Hepatocyte (in vitro differentiated cells): ENCODE measurements at regions not wholly inside any gene's neighbourhood (a gene's known extent, or its start where the extent isn't known, plus 50 kb on each side); places are given as distances from the start of the nearest gene placed in this dataset.
A peak's percentile ranks its signal among the peaks of the same experiment; 100 is the strongest.

Experiments
- DNase-seq: peaks from one replicate; pipeline ENCODE4 v3.0.0-alpha.2; 2016; ENCODE audit warnings: low spot score
- H2AFZ ChIP-seq: fragments of 200-600 bp; sonication (generic); 2 replicates; pipeline ENCODE4 v1.6.0; 2016; ENCODE audit warnings: antibody characterized with exemption, mild to moderate bottlenecking
- H3K27ac ChIP-seq: fragments of 200-600 bp; sonication (generic); 2 replicates; pipeline ENCODE4 v1.5.1; 2016; ENCODE audit warnings: mild to moderate bottlenecking
- H3K27me3 ChIP-seq: fragments of 200-600 bp; sonication (generic); 2 replicates; pipeline ENCODE4 v1.6.1; 2016
- H3K36me3 ChIP-seq: fragments of 200-600 bp; sonication (generic); replicated peaks from 2 replicates; pipeline ENCODE4 v1.5.1; 2016; ENCODE audit warnings: low read depth; ENCODE audit not compliant: insufficient read depth
- H3K4me1 ChIP-seq: fragments of 200-600 bp; sonication (generic); 2 replicates; pipeline ENCODE4 v1.5.1; 2016; ENCODE audit warnings: mild to moderate bottlenecking, moderate library complexity; ENCODE audit not compliant: insufficient read depth
- H3K4me2 ChIP-seq: fragments of 200-600 bp; sonication (generic); 2 replicates; pipeline ENCODE4 v1.6.0; 2016
- H3K4me3 ChIP-seq: fragments of 200-600 bp; sonication (generic); 2 replicates; pipeline ENCODE4 v1.5.1; 2016; ENCODE audit warnings: mild to moderate bottlenecking
- H3K79me2 ChIP-seq: fragments of 200-600 bp; sonication (generic); 2 replicates; pipeline ENCODE4 v1.6.0; 2017; ENCODE audit warnings: mild to moderate bottlenecking
- H3K9me2 ChIP-seq: fragments of 200-600 bp; sonication (generic); replicated peaks from 2 replicates; pipeline ENCODE4 v1.6.0; 2017; ENCODE audit warnings: mild to moderate bottlenecking; ENCODE audit not compliant: insufficient read depth
- H3K9me3 ChIP-seq: fragments of 200-600 bp; sonication (generic); 2 replicates; pipeline ENCODE4 v1.5.1; 2016; ENCODE audit warnings: low read depth, mild to moderate bottlenecking
- H4K20me1 ChIP-seq: fragments of 200-600 bp; sonication (generic); 2 replicates; pipeline ENCODE4 v1.6.0; 2016; ENCODE audit warnings: mild to moderate bottlenecking; ENCODE audit not compliant: insufficient read depth, poor library complexity, severe bottlenecking
- CTCF ChIP-seq: fragments of 200-600 bp; sonication (generic); IDR thresholded peaks from 2 replicates; pipeline ENCODE4 v1.5.1; 2016; ENCODE audit warnings: antibody characterized with exemption, mild to moderate bottlenecking; ENCODE audit not compliant: poor library complexity
- EZH2 ChIP-seq: fragments of 200-600 bp; sonication (generic); IDR thresholded peaks from 2 replicates; pipeline ENCODE4 v1.6.1; 2016; ENCODE audit warnings: antibody characterized with exemption, mild to moderate bottlenecking, borderline replicate concordance
- EZH2phosphoT487 ChIP-seq: fragments of 200-600 bp; sonication (generic); IDR thresholded peaks from one replicate; pipeline ENCODE4 v1.6.1; 2018; ENCODE audit warnings: antibody characterized with exemption, mild to moderate bottlenecking, low read depth, moderate library complexity; ENCODE audit not compliant: unreplicated experiment, severe bottlenecking
- WGBS: methylation state at CpG from one replicate; pipeline ENCODE4 v1.1.6; 2016; ENCODE audit warnings: low lambda C conversion rate; ENCODE audit errors: missing lambda C conversion rate; 5-methylcytosine and 5-hydroxymethylcytosine counted together

- DNase-seq = peak; percentile 81
- Histone ChIP-seq H4K20me1 (no peaks in the 10 kb centered on the region), H3K4me3 (no peak overlapping the region), H3K79me2 (no peaks in the 10 kb centered on the region), H3K9me2 (no peaks in the 10 kb centered on the region), H3K36me3 (no peaks in the 10 kb centered on the region), H3K4me1 (peaks cover 16% of the 10 kb centered on the region), H2AFZ (no peak overlapping the region), H3K27ac (no peak overlapping the region), H3K27me3 (no peaks in the 10 kb centered on the region), H3K4me2 (peak overlapping the region; percentile 47), H3K9me3 (no peaks in the 10 kb centered on the region)
- TF ChIP-seq EZH2 (no peak), CTCF (peak; percentile 60)
- 36% methylated on average over 5 of the region's 5 CpGs for WGBS
Observed at GRCh38 chr6:121849477-121849876, 414.0 kb downstream of the GJA1 start.

GRCh38 chr6:121851056-121851455 lies 415.6 kb downstream of the GJA1 start:
- Histone ChIP-seq H3K4me1 (peaks cover 24% of the 10 kb centered on the region), H3K79me2 (no peaks in the 10 kb centered on the region), H4K20me1 (no peaks in the 10 kb centered on the region), H3K4me2 (peak overlapping the region; percentile 33), H2AFZ (peak overlapping the region; percentile 15), H3K36me3 (no peaks in the 10 kb centered on the region), H3K9me2 (no peaks in the 10 kb centered on the region), H3K27ac (peak overlapping the region; percentile 41), H3K9me3 (no peaks in the 10 kb centered on the region), H3K27me3 (no peaks in the 10 kb centered on the region), H3K4me3 (no peak overlapping the region)
- WGBS = 41% methylated on average over 2 of the region's 2 CpGs
- DNase-seq = peak; percentile 56
- TF ChIP-seq CTCF = no peak
- TF ChIP-seq EZH2phosphoT487 = no peak
- TF ChIP-seq EZH2 = no peak

GRCh38 chr6:121853686-121854085 lies 418.2 kb downstream of the GJA1 start:
- no peaks in the 10 kb centered on the region for H3K36me3 ChIP-seq
- TF ChIP-seq CTCF (no peak), EZH2phosphoT487 (no peak), EZH2 (no peak)

GRCh38 chr6:121855521-121855920 lies 420.1 kb downstream of the GJA1 start:
- WGBS = 92% methylated on average over 4 of the region's 4 CpGs
- Histone ChIP-seq H3K4me2 (no peak overlapping the region), H3K27me3 (no peaks in the 10 kb centered on the region), H3K36me3 (no peaks in the 10 kb centered on the region), H3K27ac (no peak overlapping the region), H3K79me2 (no peaks in the 10 kb centered on the region), H3K4me1 (peaks cover 21% of the 10 kb centered on the region), H3K4me3 (no peak overlapping the region), H4K20me1 (no peaks in the 10 kb centered on the region), H2AFZ (no peak overlapping the region), H3K9me2 (no peaks in the 10 kb centered on the region), H3K9me3 (no peaks in the 10 kb centered on the region)
- DNase-seq = no peak
- TF ChIP-seq CTCF (no peak), EZH2 (no peak), EZH2phosphoT487 (no peak)

More at GRCh38 chr6:121853686-121854085, 418.2 kb downstream of the GJA1 start:
- DNase-seq = no peak
- no peaks in the 10 kb centered on the region for H3K9me3 ChIP-seq
- H3K27ac ChIP-seq = peak overlapping the region; percentile 33
- no peaks in the 10 kb centered on the region for H4K20me1 ChIP-seq
- peak overlapping the region; percentile 26 for H3K4me2 ChIP-seq
- H3K27me3 ChIP-seq = no peaks in the 10 kb centered on the region
- H3K4me1 ChIP-seq = peaks cover 22% of the 10 kb centered on the region
- H3K4me3 ChIP-seq = no peak overlapping the region
- no peaks in the 10 kb centered on the region for H3K9me2 ChIP-seq
- no peaks in the 10 kb centered on the region for H3K79me2 ChIP-seq
- 58% methylated on average over 4 of the region's 4 CpGs for WGBS
- no peak overlapping the region for H2AFZ ChIP-seq
